Loucy (cell line): ENCODE measurements at regions not wholly inside any gene's neighbourhood (a gene's known extent, or its start where the extent isn't known, plus 50 kb on each side); places are given as distances from the start of the nearest gene placed in this dataset.
"Not testable (repeated sequence)": the region's sequence is repeated elsewhere in the genome, so short reads cannot be mapped to it uniquely, and the experiment has no call there.

Source experiments
- EZH2phosphoT487 ChIP-seq: fragments of 200-600 bp; IDR thresholded peaks from 2 replicates; pipeline ENCODE4 v1.6.1; 2018; ENCODE audit warnings: antibody characterized with exemption, mild to moderate bottlenecking, moderate library complexity, borderline replicate concordance
- TF ChIP-seq, protein P1 (sequence below): fragments of 200-600 bp; sonication (generic); conservative IDR thresholded peaks from 2 replicates; pipeline ENCODE4 v1.5.1; 2014; ENCODE audit warnings: mild to moderate bottlenecking, antibody characterized with exemption, low read length

- TF ChIP-seq, protein P1, sequence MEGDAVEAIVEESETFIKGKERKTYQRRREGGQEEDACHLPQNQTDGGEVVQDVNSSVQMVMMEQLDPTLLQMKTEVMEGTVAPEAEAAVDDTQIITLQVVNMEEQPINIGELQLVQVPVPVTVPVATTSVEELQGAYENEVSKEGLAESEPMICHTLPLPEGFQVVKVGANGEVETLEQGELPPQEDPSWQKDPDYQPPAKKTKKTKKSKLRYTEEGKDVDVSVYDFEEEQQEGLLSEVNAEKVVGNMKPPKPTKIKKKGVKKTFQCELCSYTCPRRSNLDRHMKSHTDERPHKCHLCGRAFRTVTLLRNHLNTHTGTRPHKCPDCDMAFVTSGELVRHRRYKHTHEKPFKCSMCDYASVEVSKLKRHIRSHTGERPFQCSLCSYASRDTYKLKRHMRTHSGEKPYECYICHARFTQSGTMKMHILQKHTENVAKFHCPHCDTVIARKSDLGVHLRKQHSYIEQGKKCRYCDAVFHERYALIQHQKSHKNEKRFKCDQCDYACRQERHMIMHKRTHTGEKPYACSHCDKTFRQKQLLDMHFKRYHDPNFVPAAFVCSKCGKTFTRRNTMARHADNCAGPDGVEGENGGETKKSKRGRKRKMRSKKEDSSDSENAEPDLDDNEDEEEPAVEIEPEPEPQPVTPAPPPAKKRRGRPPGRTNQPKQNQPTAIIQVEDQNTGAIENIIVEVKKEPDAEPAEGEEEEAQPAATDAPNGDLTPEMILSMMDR: not testable (repeated sequence)
- not testable (repeated sequence) for TF ChIP-seq EZH2phosphoT487
Measured at GRCh38 chr1:206366772-206367171, 103.5 kb upstream of the IKBKE start.
